HepG2 (cell line): ENCODE measurements at regions not wholly inside any gene's neighbourhood (a gene's known extent, or its start where the extent isn't known, plus 50 kb on each side); places are given as distances from the start of the nearest gene placed in this dataset.

Experiments
- ATAC-seq: fragments of 200-7000 bp; cut with Tn5 transposase; 3 replicates; pipeline ENCODE4 v1.9.1; 2020; ENCODE audit warnings: mild to moderate bottlenecking, moderate library complexity
- BruUV-seq: library from RNA; stranded (reverse); fragments of 400-500 nt; replicated peaks from 2 replicates; lab custom pipeline; 2021; lab: Mats Ljungman, UMichigan
- CTCF ChIA-PET: fragments of 300-600 bp; formaldehyde crosslinking; extraction: SDS; loops from one replicate; lab custom pipeline; 2021; ENCODE audit warnings: low total read pairs, inconsistent platforms, low intra/inter-chr PET ratio; lab: Yijun Ruan, JAX
- POLR2A ChIA-PET: fragments of 350-600 bp; sonication (Branson Sonifier 250); formaldehyde crosslinking; loops from one replicate; lab custom pipeline; 2020; ENCODE audit warnings: antibody characterized with exemption, inconsistent platforms; lab: Yijun Ruan, JAX
- DNase-seq: peaks from one replicate; pipeline ENCODE4 v3.0.0-alpha.2; 2015; ENCODE audit warnings: low spot score
- FAIRE-seq: peaks from 3 replicates; lab custom pipeline; 2011; peaks lifted over from hg19 to GRCh38; lab: Jason Lieb, UNC
- H2AFZ ChIP-seq: one replicate; pipeline ENCODE4 v1.6.1; 2011; ENCODE audit warnings: low read length, inconsistent platforms
- H3K27ac ChIP-seq: fragments of 300-600 bp; 3 replicates; pipeline ENCODE4 v1.8.0; 2011; ENCODE audit warnings: mixed run types, mild to moderate bottlenecking, mixed read lengths, low read length, inconsistent platforms; ENCODE audit not compliant: insufficient read depth; ENCODE audit errors: extremely low read length
- H3K27me3 ChIP-seq, 2 experiments: fragments of 200-600 bp in 1 of 2; 2 replicates in 1 of 2; 3 replicates in 1 of 2; pipeline versions ENCODE4 v1.6.0 to v1.8.0; 2011; ENCODE audit warnings: low read length in 2 of 2, mild to moderate bottlenecking in 2 of 2, moderate library complexity in 2 of 2, inconsistent platforms in 1 of 2; ENCODE audit not compliant: insufficient read depth in 2 of 2, control insufficient read depth in 1 of 2
- H3K36me3 ChIP-seq, 2 experiments: fragments of 200-600 bp in 1 of 2; replicated peaks in 1 of 2; 2 replicates in 1 of 2; 3 replicates in 1 of 2; pipeline versions ENCODE4 v1.5.1 to v1.8.0; 2011; ENCODE audit warnings: low read length in 2 of 2, inconsistent platforms in 1 of 2; ENCODE audit not compliant: insufficient read depth in 2 of 2, control insufficient read depth in 1 of 2
- H3K4me1 ChIP-seq: 2 replicates; pipeline ENCODE4 v1.5.1; 2012; ENCODE audit warnings: low read length, inconsistent platforms; ENCODE audit not compliant: insufficient read depth
- H3K4me2 ChIP-seq: 2 replicates; pipeline ENCODE4 v1.6.0; 2011; ENCODE audit warnings: low read depth, low read length, inconsistent platforms
- H3K4me3 ChIP-seq, 3 experiments: fragments of 200-600 bp in 1 of 3; sonication (generic), shearing (Covaris generic) in 1 of 3; replicated peaks in 1 of 3; 2 replicates each; pipeline ENCODE4 v1.5.1; 2011 to 2016; ENCODE audit warnings: low read length in 3 of 3, inconsistent platforms in 2 of 3, low read depth in 2 of 3, mild to moderate bottlenecking in 2 of 3, control low read depth in 1 of 3, mixed read lengths in 1 of 3; ENCODE audit not compliant: insufficient read depth in 1 of 3
- H3K79me2 ChIP-seq: one replicate; pipeline ENCODE4 v1.6.1; 2011; ENCODE audit warnings: low read length, inconsistent platforms; ENCODE audit not compliant: insufficient read depth
- H3K9ac ChIP-seq: 2 replicates; pipeline ENCODE4 v1.6.0; 2011; ENCODE audit warnings: mild to moderate bottlenecking, low read depth, low read length, inconsistent platforms; ENCODE audit not compliant: insufficient read depth
- H3K9me3 ChIP-seq: 2 replicates; pipeline ENCODE4 v1.5.1; 2012; ENCODE audit warnings: mild to moderate bottlenecking, low read length
- H4K20me1 ChIP-seq: 2 replicates; pipeline ENCODE4 v1.6.0; 2011; ENCODE audit warnings: inconsistent platforms, mild to moderate bottlenecking, low read length, moderate library complexity; ENCODE audit not compliant: insufficient read depth
- NFKB2 ChIP-seq: sonication (generic); formaldehyde crosslinking; IDR thresholded peaks from 2 replicates; pipeline ENCODE4 v1.4.0; 2020; ENCODE audit warnings: missing genetic modification reagents, borderline replicate concordance
- RAD21 ChIP-seq: fragments of 450-650 bp; formaldehyde crosslinking; IDR thresholded peaks from 2 replicates; pipeline ENCODE4 v1.5.0; 2020; ENCODE audit warnings: mild to moderate bottlenecking
- SP2 ChIP-seq: sonication (generic); formaldehyde crosslinking; IDR thresholded peaks from 2 replicates; pipeline ENCODE4 v1.5.1; 2020; ENCODE audit warnings: mild to moderate bottlenecking, missing genetic modification reagents
- SRSF9 ChIP-seq: fragments of 200-400 bp; formaldehyde crosslinking; IDR thresholded peaks from 2 replicates; pipeline ENCODE4 v1.6.1; 2018; ENCODE audit warnings: borderline replicate concordance, mild to moderate bottlenecking, low read depth, low read length; ENCODE audit not compliant: insufficient read depth, poor library complexity, severe bottlenecking
- SRY ChIP-seq: sonication (generic); formaldehyde crosslinking; IDR thresholded peaks from 2 replicates; pipeline ENCODE4 v1.8.0; 2022; ENCODE audit warnings: mild to moderate bottlenecking, missing genetic modification reagents
- TP53 ChIP-seq: sonication (generic); formaldehyde crosslinking; conservative IDR thresholded peaks from 2 replicates; pipeline ENCODE4 v1.4.0; 2020; ENCODE audit warnings: missing genetic modification reagents
- ZBTB21 ChIP-seq: sonication (generic); formaldehyde crosslinking; IDR thresholded peaks from 2 replicates; pipeline ENCODE4 v1.4.0; 2020; ENCODE audit warnings: missing genetic modification reagents
- ZNF10 ChIP-seq: sonication (generic); formaldehyde crosslinking; IDR thresholded peaks from 2 replicates; pipeline ENCODE4 v1.4.0; 2020; ENCODE audit warnings: mild to moderate bottlenecking, low read depth, missing genetic modification reagents, borderline replicate concordance
- ZNF33B ChIP-seq: sonication (generic); formaldehyde crosslinking; IDR thresholded peaks from 2 replicates; pipeline ENCODE4 v1.5.1; 2020; ENCODE audit warnings: mild to moderate bottlenecking, missing genetic modification reagents
- ZNF660 ChIP-seq: sonication (generic); formaldehyde crosslinking; IDR thresholded peaks from 2 replicates; pipeline ENCODE4 v1.5.1; 2020; ENCODE audit warnings: mild to moderate bottlenecking, low read depth, missing genetic modification reagents, borderline replicate concordance
- ZNF792 ChIP-seq: IDR thresholded peaks from 2 replicates; pipeline ENCODE4 v1.6.1; 2016
- WGBS: methylation state at CpG from one replicate; pipeline ENCODE4 v1.1.6; 2017; ENCODE audit warnings: low lambda C conversion rate; 5-methylcytosine and 5-hydroxymethylcytosine counted together
- in situ Hi-C: cut with HindIII; loops from 2 replicates; pipeline ENCODE4 v1.10.0; 2017; ENCODE audit warnings: low pct_unique_long_range_greater_than_20kb; ENCODE audit not compliant: extremely low pct_ligation_motif_present
- intact Hi-C: fragments of 100-400 bp; cut with micrococcal nuclease; formaldehyde crosslinking; loops from one replicate; pipeline ENCODE4 v1.10.0; 2022; ENCODE audit not compliant: unreplicated experiment
- TF ChIP-seq, protein P1 (sequence below): sonication (generic); formaldehyde crosslinking; IDR thresholded peaks from 2 replicates; pipeline ENCODE4 v1.9.0; 2021; ENCODE audit warnings: missing genetic modification reagents, borderline replicate concordance
- TF ChIP-seq, protein P2 (sequence below): sonication (generic); formaldehyde crosslinking; IDR thresholded peaks from 2 replicates; pipeline ENCODE4 v1.5.0; 2020; ENCODE audit warnings: missing genetic modification reagents
- TF ChIP-seq, protein P3 (sequence below), 2 experiments: sonication (generic) in 1 of 2; formaldehyde crosslinking in 1 of 2; IDR thresholded peaks; 2 replicates each; pipeline versions ENCODE4 v1.6.1 to v1.9.0; 2014 to 2022; ENCODE audit warnings: antibody characterized with exemption in 1 of 2, borderline replicate concordance in 1 of 2, inconsistent platforms in 1 of 2, low read depth in 1 of 2, missing genetic modification reagents in 1 of 2

DNA sequence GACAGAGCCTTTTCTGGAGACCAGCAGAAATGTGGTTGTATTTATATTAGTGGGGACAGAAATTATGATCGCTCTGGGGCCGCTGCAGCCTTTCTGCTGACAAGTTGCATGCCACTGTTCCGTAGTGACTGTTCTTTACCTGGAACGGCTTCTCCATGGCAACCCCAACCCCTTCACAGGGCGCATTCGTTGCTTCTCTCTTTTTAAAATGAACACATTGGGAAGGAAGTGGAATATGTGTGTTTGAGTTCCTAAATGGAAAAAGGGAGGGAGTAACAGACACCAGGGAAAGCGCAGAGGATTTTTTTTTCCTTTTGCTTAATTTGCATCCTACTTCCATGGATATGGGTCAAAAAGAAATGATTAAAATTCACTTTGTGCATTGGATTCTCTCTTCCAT, 482.0 kb upstream of the SUCLG2 start:
- BruUV-seq = no TSS peak
- CTCF ChIA-PET = no interaction called here
- 14% methylated on average over 7 of the region's 7 CpGs for WGBS
- Histone ChIP-seq H3K27ac (no peak overlapping the region), H4K20me1 (no peaks in the 10 kb centered on the region), H3K9me3 (no peaks in the 10 kb centered on the region), H3K9ac (no peak overlapping the region), H3K36me3 (no peaks in the 10 kb centered on the region), H3K4me1 (no peaks in the 10 kb centered on the region), H3K4me2 (no peak overlapping the region), H3K4me3 (no peak overlapping the region), H2AFZ (no peak overlapping the region), H3K79me2 (no peaks in the 10 kb centered on the region), H3K27me3 (0 out of 5 replicates have a peak, but pooled peaks cover 0 to 3% of the 10 kb centered on the region in 2 experiments)
- TF ChIP-seq RAD21 (no peak), ZNF660 (CRISPR knock-in tag) (no peak), SP2 (CRISPR knock-in tag) (no peak), ZNF33B (CRISPR knock-in tag) (no peak), TP53 (CRISPR knock-in tag) (no peak), ZNF10 (CRISPR knock-in tag) (no peak), SRY (no peak), ZNF792 (CRISPR knock-in tag) (no peak), NFKB2 (CRISPR knock-in tag) (no peak), SRSF9 (no peak), ZBTB21 (CRISPR knock-in tag) (no peak)
- TF ChIP-seq, protein P1, sequence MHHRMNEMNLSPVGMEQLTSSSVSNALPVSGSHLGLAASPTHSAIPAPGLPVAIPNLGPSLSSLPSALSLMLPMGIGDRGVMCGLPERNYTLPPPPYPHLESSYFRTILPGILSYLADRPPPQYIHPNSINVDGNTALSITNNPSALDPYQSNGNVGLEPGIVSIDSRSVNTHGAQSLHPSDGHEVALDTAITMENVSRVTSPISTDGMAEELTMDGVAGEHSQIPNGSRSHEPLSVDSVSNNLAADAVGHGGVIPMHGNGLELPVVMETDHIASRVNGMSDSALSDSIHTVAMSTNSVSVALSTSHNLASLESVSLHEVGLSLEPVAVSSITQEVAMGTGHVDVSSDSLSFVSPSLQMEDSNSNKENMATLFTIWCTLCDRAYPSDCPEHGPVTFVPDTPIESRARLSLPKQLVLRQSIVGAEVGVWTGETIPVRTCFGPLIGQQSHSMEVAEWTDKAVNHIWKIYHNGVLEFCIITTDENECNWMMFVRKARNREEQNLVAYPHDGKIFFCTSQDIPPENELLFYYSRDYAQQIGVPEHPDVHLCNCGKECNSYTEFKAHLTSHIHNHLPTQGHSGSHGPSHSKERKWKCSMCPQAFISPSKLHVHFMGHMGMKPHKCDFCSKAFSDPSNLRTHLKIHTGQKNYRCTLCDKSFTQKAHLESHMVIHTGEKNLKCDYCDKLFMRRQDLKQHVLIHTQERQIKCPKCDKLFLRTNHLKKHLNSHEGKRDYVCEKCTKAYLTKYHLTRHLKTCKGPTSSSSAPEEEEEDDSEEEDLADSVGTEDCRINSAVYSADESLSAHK (CRISPR knock-in tag) = no peak
- TF ChIP-seq, protein P2, sequence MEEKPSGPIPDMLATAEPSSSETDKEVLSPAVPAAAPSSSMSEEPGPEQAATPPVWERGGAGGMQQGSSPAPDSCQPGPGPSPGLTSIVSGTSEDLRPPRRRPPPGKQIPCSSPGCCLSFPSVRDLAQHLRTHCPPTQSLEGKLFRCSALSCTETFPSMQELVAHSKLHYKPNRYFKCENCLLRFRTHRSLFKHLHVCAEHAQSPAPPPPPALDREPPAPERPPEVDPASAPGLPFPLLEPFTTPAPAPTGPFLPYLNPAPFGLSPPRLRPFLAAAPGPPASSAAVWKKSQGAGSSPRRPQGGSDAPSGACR = no peak
- TF ChIP-seq, protein P3, sequence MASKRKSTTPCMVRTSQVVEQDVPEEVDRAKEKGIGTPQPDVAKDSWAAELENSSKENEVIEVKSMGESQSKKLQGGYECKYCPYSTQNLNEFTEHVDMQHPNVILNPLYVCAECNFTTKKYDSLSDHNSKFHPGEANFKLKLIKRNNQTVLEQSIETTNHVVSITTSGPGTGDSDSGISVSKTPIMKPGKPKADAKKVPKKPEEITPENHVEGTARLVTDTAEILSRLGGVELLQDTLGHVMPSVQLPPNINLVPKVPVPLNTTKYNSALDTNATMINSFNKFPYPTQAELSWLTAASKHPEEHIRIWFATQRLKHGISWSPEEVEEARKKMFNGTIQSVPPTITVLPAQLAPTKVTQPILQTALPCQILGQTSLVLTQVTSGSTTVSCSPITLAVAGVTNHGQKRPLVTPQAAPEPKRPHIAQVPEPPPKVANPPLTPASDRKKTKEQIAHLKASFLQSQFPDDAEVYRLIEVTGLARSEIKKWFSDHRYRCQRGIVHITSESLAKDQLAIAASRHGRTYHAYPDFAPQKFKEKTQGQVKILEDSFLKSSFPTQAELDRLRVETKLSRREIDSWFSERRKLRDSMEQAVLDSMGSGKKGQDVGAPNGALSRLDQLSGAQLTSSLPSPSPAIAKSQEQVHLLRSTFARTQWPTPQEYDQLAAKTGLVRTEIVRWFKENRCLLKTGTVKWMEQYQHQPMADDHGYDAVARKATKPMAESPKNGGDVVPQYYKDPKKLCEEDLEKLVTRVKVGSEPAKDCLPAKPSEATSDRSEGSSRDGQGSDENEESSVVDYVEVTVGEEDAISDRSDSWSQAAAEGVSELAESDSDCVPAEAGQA (IDR thresholded peaks at IDR 0.05; ENCODE audit: low read depth) = no peak
- TF ChIP-seq, protein P3 (CRISPR knock-in tag; IDR thresholded peaks at IDR 0.05; ENCODE audit: borderline replicate concordance) = no peak
- POLR2A ChIA-PET = no interaction called here
- DNase-seq = no peak
- in situ Hi-C loops = no loop called here
- intact Hi-C loops = no loop called here
- no peak for FAIRE-seq
- ATAC-seq = no peak
